IMR-90 (cell line): ENCODE measurements at regions not wholly inside any gene's neighbourhood (a gene's known extent, or its start where the extent isn't known, plus 50 kb on each side); places are given as distances from the start of the nearest gene placed in this dataset.
"Not testable (repeated sequence)": the region's sequence is repeated elsewhere in the genome, so short reads cannot be mapped to it uniquely, and the experiment has no call there.

Experiments used
- ATAC-seq: fragments of 200-7000 bp; cut with Tn5 transposase; 2 replicates; pipeline ENCODE4 v1.9.1; 2020; ENCODE audit warnings: low read depth, mild to moderate bottlenecking, moderate library complexity
- BruUV-seq: library from RNA; stranded (reverse); fragments of 400-500 nt; replicated peaks from 2 replicates; lab custom pipeline; 2021; lab: Mats Ljungman, UMichigan
- CTCF ChIA-PET: fragments of 300-600 bp; formaldehyde crosslinking; extraction: SDS; loops from one replicate; lab custom pipeline; 2021; ENCODE audit warnings: antibody characterized with exemption; lab: Yijun Ruan, JAX
- POLR2A ChIA-PET: fragments of 300-600 bp; sonication (Branson Sonifier 250); formaldehyde crosslinking; loops from one replicate; lab custom pipeline; 2022; ENCODE audit warnings: antibody characterized with exemption; ENCODE audit not compliant: unreplicated experiment; lab: Charles Lee
- DNase-seq: peaks from one replicate; pipeline ENCODE4 v3.0.0; 2013
- H2AFZ ChIP-seq: replicated peaks from 2 replicates; pipeline ENCODE3; 2013; ENCODE audit warnings: low read length, mild to moderate bottlenecking; ENCODE audit not compliant: poor library complexity
- H2AK5ac ChIP-seq: 2 replicates; pipeline ENCODE4 v1.6.1; 2013; ENCODE audit warnings: low read depth, low read length, inconsistent platforms
- H2AK9ac ChIP-seq: replicated peaks from 2 replicates; pipeline ENCODE3; 2013; ENCODE audit warnings: mild to moderate bottlenecking, low read depth, low read length, moderate library complexity; ENCODE audit not compliant: poor library complexity
- H2BK120ac ChIP-seq: 2 replicates; pipeline ENCODE4 v1.6.1; 2013; ENCODE audit warnings: low read depth, low read length, inconsistent platforms
- H2BK15ac ChIP-seq: 3 replicates; pipeline ENCODE4 v1.6.1; 2013; ENCODE audit warnings: low read depth, low read length, inconsistent platforms
- H2BK20ac ChIP-seq: 2 replicates; pipeline ENCODE4 v1.6.1; 2013; ENCODE audit warnings: low read depth, mild to moderate bottlenecking, inconsistent platforms, low read length, moderate library complexity
- H2BK5ac ChIP-seq: 2 replicates; pipeline ENCODE4 v1.6.1; 2013; ENCODE audit warnings: mild to moderate bottlenecking, low read depth, low read length, inconsistent platforms; ENCODE audit not compliant: poor library complexity, severe bottlenecking
- H3K14ac ChIP-seq: replicated peaks from 2 replicates; pipeline ENCODE4 v1.6.1; 2013; ENCODE audit warnings: low read depth, low read length, inconsistent platforms
- H3K18ac ChIP-seq: 2 replicates; pipeline ENCODE4 v1.6.1; 2013; ENCODE audit warnings: low read depth, low read length, control low read depth
- H3K23ac ChIP-seq: 2 replicates; pipeline ENCODE4 v1.6.1; 2013; ENCODE audit warnings: low read depth, low read length, inconsistent platforms
- H3K27ac ChIP-seq: 2 replicates; pipeline ENCODE4 v1.5.1; 2013; ENCODE audit warnings: mild to moderate bottlenecking, control low read depth, low read length; ENCODE audit not compliant: insufficient read depth
- H3K27me3 ChIP-seq: 2 replicates; pipeline ENCODE4 v1.6.1; 2013; ENCODE audit warnings: low read length; ENCODE audit not compliant: control insufficient read depth, insufficient read depth
- H3K36me3 ChIP-seq: 2 replicates; pipeline ENCODE4 v1.6.1; 2013; ENCODE audit warnings: low read length, mixed read lengths; ENCODE audit not compliant: control insufficient read depth, insufficient read depth
- H3K4ac ChIP-seq: 2 replicates; pipeline ENCODE4 v1.6.1; 2013; ENCODE audit warnings: low read depth, low read length, inconsistent platforms
- H3K4me1 ChIP-seq: 2 replicates; pipeline ENCODE4 v1.6.1; 2013; ENCODE audit warnings: low read length, mixed read lengths; ENCODE audit not compliant: control insufficient read depth, insufficient read depth
- H3K4me2 ChIP-seq: 2 replicates; pipeline ENCODE4 v1.6.1; 2013; ENCODE audit warnings: low read depth, mild to moderate bottlenecking, control low read depth, low read length, moderate library complexity
- H3K4me3 ChIP-seq: 2 replicates; pipeline ENCODE4 v1.5.1; 2013; ENCODE audit warnings: low read depth, mild to moderate bottlenecking, control low read depth, low read length, moderate library complexity; ENCODE audit not compliant: insufficient read depth
- H3K56ac ChIP-seq: 2 replicates; pipeline ENCODE4 v1.6.1; 2013; ENCODE audit warnings: low read length, inconsistent platforms; ENCODE audit not compliant: insufficient read depth; ENCODE audit errors: extremely low read depth
- H3K79me1 ChIP-seq, 2 experiments: 2 replicates each; pipeline ENCODE4 v1.6.1; 2013; ENCODE audit warnings: low read length in 2 of 2, inconsistent platforms in 1 of 2, low read depth in 1 of 2
- H3K9ac ChIP-seq: 2 replicates; pipeline ENCODE4 v1.6.1; 2013; ENCODE audit warnings: low read depth, low read length, control low read depth
- H3K9me1 ChIP-seq: 2 replicates; pipeline ENCODE4 v1.6.1; 2013; ENCODE audit warnings: low read length, inconsistent platforms; ENCODE audit not compliant: insufficient read depth
- H3K9me3 ChIP-seq: 2 replicates; pipeline ENCODE4 v1.6.1; 2013; ENCODE audit warnings: low read length; ENCODE audit not compliant: control insufficient read depth, insufficient read depth
- H4K20me1 ChIP-seq: 2 replicates; pipeline ENCODE4 v1.6.1; 2013; ENCODE audit warnings: low read length, inconsistent platforms; ENCODE audit not compliant: insufficient read depth
- H4K5ac ChIP-seq: 2 replicates; pipeline ENCODE4 v1.6.1; 2013; ENCODE audit warnings: mild to moderate bottlenecking, low read depth, low read length, control low read depth
- H4K8ac ChIP-seq, 2 experiments: 2 replicates each; pipeline ENCODE4 v1.6.1; 2013; ENCODE audit warnings: low read depth in 2 of 2, low read length in 2 of 2, control low read depth in 1 of 2, inconsistent platforms in 1 of 2
- H4K91ac ChIP-seq: 2 replicates; pipeline ENCODE4 v1.6.1; 2013; ENCODE audit warnings: low read depth, low read length, inconsistent platforms; ENCODE audit not compliant: insufficient read depth
- WGBS, 2 experiments: methylation state at CpG; one replicate each; pipeline versions ENCODE4 v1.1.5 to v1.1.7; 2013; ENCODE audit warnings: missing lambda C conversion rate in 2 of 2; ENCODE audit not compliant: insufficient read length in 1 of 2; ENCODE audit errors: extremely low coverage in 2 of 2; 5-methylcytosine and 5-hydroxymethylcytosine counted together
- dilution Hi-C: fragments of 300-500 bp; cut with HindIII; formaldehyde crosslinking; loops from one replicate; pipeline ENCODE4 v1.14.3; 2018; ENCODE audit warnings: low sequenced_read_pairs; ENCODE audit not compliant: unreplicated experiment
- in situ Hi-C: fragments of 300-500 bp; cut with MboI; formaldehyde crosslinking; loops from 3 replicates; pipeline ENCODE4 v1.14.3; 2019; ENCODE audit warnings: low sequenced_read_pairs, inconsistent platforms, mixed read lengths
- intact Hi-C: fragments of 100-400 bp; cut with micrococcal nuclease; formaldehyde crosslinking; loops from 2 replicates; pipeline ENCODE4 v1.10.0; 2022

DNA sequence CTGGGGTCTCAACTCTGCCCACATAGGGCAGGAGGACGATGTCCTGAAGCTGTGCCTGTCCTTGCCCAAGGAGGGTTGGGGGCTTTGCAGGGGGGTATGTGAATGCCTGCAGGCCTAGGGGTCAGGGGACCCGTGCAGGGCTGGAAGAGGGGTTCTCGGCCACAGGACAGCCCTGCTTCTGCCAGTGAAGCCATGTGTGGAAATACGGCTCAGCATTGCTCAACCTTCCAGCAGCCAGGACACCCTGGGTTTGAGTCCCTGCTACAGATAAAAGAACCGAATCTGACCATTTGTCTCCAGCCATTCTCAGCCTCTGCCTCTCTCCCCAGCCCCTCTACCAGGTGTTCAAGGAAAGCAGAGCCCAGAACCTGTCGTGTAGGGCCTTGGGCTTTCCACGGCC is 61.9 kb upstream of the SULF2 start:
- H2BK120ac ChIP-seq, H3K23ac ChIP-seq, H2BK5ac ChIP-seq, H3K4me2 ChIP-seq, intact Hi-C loops, H3K4ac ChIP-seq, CTCF ChIA-PET, H4K8ac ChIP-seq, H3K79me1 ChIP-seq, H3K14ac ChIP-seq, H3K27me3 ChIP-seq, DNase-seq, H3K36me3 ChIP-seq, H3K56ac ChIP-seq, H3K9me3 ChIP-seq, BruUV-seq, H2BK15ac ChIP-seq, H4K91ac ChIP-seq, H3K18ac ChIP-seq, H3K4me3 ChIP-seq, H2AK5ac ChIP-seq, H2AFZ ChIP-seq, POLR2A ChIA-PET, H2BK20ac ChIP-seq, H4K5ac ChIP-seq, H2AK9ac ChIP-seq, H3K9ac ChIP-seq, H3K4me1 ChIP-seq, H4K20me1 ChIP-seq, dilution Hi-C loops, H3K9me1 ChIP-seq, ATAC-seq, H3K27ac ChIP-seq: not testable (repeated sequence)
- WGBS, 2 experiments, result 20% methylated on average over 1 of the region's 7 CpGs; no CpG with 5 or more reads in 1 of the 2 experiments
- in situ Hi-C loops, result loop anchor here (10.0 kb wide), 1 partner anchor 48 kb away; no protein-coding TSS in a partner anchor

- H2BK15ac ChIP-seq, H3K9me3 ChIP-seq, H3K18ac ChIP-seq, H3K23ac ChIP-seq, H2BK5ac ChIP-seq, H3K14ac ChIP-seq, POLR2A ChIA-PET, H2AFZ ChIP-seq, H4K20me1 ChIP-seq, H3K4me2 ChIP-seq, H3K9ac ChIP-seq, intact Hi-C loops, H2BK20ac ChIP-seq, H2AK9ac ChIP-seq, H2BK120ac ChIP-seq, H3K4ac ChIP-seq, H3K36me3 ChIP-seq, BruUV-seq, H4K5ac ChIP-seq, H2AK5ac ChIP-seq, H3K56ac ChIP-seq, H3K27me3 ChIP-seq, H3K27ac ChIP-seq, DNase-seq, H4K8ac ChIP-seq, ATAC-seq, H3K9me1 ChIP-seq, dilution Hi-C loops, H4K91ac ChIP-seq, H3K4me1 ChIP-seq, H3K79me1 ChIP-seq, CTCF ChIA-PET, H3K4me3 ChIP-seq: not testable (repeated sequence)
- in situ Hi-C loops, result loop anchor here (10.0 kb wide), 1 partner anchor 48 kb away; no protein-coding TSS in a partner anchor
- 0% methylated on average over 1 of the region's 10 CpGs; no CpG with 5 or more reads in 1 of the 2 experiments for WGBS, 2 experiments
Measured at GRCh38 chr20:47846651-47847050, 61.4 kb upstream of the SULF2 start.
